ENCODE measurements at regions not wholly inside any gene's neighbourhood (a gene's known extent, or its start where the extent isn't known, plus 50 kb on each side); places are given as distances from the start of the nearest gene placed in this dataset.

DNA sequence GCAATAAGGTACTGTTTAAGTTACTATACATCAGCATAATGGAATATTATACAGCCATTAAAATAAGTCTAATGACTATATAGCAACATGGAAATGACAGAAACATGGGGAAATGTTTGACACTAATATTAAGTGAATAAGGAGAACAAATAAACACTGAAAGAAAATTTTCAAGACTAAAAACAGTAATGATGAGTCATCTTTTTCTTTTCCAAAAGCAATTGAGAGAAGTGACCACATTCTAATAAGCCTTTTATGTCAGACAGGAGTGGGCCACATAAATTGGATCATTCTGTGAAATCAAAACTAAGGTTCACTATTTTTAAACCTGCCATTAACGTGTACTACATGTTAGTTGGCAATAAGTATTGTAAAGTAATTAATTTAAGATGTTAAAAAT, 187.5 kb downstream of the AHR start:
- ATAC-seq, result no peak

DNA sequence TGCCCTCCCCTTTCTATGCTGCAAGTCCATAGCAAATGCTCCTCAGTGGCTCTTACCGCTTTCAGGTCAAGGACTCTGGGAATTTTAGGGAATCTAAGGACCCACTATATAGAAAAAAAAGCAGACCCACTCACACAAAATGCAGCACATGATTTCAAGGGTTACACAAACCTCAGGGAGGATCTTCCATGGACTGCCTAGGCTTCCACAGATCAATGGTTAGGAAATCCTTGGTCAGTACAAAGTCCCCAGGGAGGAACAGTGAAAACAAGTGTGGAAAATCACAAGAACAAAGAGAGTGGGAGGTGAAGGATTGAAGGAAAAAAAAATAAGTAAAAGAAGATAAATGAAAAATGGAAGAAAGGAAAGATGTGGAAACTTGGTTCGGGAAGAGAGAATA, 188.4 kb downstream of the AHR start:
- ATAC-seq, result no peak

DNA sequence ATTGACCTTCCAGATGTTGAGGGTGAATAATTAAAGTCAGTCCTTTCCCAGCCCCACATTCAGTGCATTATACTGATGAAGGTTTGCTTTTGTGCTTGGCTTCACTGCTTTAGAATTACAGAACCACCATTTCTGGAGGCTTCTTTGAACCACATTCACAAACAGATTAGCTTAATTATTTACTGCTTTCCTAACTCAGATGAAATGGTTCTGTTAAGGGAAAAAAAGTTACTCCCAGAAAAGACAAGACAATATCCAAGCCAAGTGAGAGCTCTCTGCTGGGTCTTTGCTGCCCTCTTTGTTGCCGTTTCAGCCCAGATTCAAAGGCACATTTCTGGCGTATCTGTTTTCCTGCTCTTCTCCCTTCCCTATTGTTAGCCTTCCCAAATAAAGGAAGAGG, 188.9 kb downstream of the AHR start:
- no peak for ATAC-seq

DNA sequence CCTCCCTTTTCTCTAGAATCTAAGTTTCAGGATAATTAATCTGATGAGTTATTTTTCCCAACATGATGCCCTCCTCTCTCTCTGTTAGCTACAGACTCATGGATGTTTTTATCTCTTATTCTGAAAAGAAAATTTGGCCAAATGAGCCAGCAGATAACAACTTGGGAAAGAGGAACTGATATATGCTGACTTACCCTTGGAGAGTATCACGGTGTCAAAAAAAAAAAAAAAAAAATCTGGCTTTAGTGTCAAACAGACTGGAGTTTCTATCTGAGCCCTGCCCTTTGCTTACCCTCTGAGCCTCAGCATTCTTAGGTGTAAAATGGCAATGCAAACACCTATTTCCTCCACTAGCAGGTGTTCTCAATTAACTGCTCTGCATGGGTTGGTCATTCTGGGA, 190.4 kb downstream of the AHR start:
- ATAC-seq, result no peak

DNA sequence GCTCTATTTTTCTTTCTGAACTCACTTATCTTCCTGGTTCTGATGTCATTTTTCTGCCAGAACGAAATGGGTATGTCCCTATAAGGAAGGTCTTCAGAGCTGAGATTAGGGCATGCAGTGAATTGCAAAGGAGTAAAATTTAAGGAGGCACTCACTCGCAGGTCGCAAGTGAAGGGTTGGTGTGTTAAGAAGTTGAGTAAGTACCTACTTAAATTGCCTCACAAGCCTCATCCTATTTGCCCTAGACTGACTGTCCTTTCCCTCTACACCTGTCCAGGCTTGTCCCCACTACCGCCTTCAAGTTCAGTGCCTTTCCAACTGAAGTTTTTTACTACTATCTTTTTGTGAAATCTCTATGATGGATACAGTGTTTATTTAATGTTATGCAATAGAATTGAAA, 191.5 kb downstream of the AHR start:
- ATAC-seq, result peak; percentile 96

DNA sequence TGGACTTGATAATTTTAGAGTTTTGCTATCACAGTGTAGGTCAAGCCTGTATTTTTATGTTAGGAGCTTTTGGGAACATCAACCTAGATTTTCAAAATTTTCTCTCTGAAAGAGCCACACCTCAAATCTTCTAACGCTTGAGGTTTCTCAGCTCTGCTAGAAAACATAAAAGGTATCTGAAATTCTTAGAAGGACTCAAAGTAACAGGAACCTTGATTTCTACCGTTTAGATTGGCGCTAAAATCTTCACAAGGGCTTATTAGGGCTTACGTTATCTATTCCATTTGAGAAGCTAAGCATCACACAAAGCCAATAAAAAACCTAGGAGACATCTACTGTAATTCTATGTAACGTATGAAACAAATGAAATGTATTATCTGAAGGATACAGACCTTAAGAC, 192.4 kb downstream of the AHR start:
- no peak for ATAC-seq

DNA sequence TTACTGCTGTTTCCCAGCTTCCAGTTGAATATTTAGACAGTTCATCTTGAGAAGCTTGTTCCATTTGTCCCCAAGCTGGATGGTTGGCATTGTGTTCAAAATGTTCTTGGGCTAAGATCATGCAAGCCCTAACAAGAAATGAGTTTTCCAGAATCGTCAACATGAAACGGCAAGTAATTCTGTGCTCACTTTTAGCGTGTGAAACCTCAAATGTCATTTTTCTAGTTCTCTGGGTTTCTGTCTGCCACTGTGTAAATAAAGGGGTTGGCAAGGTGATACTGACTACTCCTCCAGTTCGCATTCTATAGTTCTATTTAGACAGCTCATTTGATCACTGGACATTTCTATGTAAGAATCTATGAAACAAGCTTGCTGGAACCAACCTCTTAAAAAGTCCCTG, 194.0 kb downstream of the AHR start:
- ATAC-seq, result peak; percentile 75

DNA sequence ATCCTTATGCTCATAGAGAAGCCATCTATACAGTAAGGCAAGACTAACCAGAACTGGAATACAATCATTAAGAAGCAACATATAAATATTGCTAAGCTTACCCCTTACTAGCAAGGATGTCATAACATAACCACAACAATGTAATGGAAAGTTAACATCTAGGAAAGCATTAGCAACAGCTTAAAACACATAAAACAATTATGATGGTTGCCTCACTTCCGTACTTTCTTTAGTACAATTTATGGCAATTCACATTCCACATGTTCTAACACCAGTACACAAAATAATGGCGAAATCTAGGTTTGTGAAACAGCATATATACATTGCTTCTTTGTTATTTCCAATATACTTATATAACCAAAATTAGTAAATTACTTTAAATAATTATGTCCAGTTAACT, 195.0 kb downstream of the AHR start:
- no peak for ATAC-seq

DNA sequence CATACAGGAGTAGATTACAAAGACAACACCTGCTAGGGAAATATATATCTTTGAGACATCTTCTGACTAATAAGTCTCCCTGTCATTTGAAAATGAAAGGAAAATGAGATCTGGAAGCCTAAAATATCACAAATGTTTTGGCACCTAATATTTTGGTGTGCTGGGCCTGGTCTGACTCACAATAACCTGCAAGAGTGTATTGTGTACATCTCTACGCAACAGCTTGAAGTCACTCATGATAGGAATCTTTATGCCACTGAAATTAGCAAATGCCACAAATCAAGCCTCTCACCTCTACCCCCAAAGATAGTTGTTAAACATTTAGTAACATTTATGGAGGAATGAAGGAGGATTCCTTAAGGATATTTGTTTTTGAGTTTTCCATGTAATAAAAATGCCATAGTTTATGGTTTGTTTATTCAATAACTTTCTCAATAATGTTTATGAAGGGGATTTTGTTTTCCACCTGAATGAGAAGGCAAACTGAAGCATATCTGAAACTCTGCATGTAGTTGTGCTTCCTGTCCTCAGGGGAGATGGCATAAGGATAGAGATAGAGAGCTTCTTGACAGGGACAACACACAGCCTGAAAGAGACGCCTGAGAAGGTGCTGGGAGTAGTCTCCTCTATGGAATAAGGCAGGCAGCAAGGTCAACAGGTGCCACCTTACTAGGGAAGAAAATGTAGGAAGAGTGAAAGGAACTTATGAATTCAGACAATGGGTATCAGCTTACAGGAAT, 197.4 kb downstream of the AHR start:
- no peak for ATAC-seq

DNA sequence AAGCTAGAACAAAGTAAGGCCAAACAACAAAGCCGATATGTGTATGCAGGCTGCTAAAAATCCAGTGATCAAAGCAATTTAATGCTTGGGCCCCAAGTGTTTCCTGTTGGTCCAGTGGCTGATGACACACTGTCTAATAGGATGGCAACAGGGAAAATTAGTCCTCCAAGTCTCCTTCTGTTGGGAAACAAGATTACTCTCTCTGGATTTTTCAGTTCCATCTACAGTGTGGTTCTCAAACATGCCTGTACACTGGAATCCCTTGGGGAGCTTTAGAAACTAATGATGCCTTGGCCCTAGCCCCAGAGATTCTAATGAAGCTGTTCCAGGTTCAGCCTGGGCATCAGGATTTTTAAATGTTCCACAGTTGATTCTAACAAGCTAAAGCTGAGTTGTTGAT, 198.7 kb downstream of the AHR start:
- peak; percentile 22 for ATAC-seq

DNA sequence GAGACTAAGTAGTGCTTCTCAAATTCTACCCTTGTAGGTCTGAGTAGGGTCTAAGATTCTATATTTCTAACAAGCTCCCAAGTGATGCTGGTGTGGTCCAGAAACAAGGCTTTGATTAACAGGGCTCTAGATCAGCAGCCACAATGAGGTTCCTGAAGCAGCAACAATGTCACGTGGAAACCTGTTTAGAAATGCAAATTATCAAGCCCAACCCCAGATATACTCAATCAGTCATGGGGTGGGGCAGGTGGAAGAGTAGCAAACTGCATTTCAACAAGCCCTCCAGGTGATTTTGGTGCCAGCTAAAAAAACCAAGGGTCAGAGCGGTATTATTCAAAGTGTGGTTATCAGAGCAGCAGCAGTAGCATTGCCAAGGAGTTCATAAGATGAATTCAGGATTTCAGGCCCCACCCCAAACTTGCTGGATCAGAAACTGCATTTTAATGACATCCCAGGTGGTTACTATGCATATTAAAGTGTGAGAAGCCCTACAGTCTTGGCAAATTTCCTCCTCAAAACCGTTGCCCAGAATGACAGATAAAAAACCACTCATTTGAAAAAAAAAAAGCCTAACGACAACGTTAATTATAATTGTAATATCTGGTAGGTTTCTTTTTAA, 199.2 kb downstream of the AHR start:
- ATAC-seq, result peak; percentile 86

DNA sequence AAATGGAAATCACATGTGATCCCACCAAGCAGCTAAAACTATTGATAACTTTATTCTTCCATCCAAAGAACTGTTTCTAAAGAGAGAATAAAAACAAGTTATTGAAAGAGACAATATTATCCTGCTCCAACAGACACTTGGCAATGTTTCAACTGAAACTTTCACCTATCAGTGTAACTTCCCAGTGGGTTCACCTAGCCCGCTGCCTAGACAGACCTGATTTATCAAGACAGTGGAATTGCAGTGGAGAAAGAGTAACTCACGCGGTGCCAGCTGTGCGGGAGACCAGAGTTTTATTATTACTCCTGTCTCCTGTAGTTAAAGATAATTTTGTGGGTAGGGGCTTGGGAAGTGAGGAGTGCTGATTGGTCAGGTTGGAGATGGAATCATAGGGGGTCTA, 199.8 kb downstream of the AHR start:
- no peak for ATAC-seq

DNA sequence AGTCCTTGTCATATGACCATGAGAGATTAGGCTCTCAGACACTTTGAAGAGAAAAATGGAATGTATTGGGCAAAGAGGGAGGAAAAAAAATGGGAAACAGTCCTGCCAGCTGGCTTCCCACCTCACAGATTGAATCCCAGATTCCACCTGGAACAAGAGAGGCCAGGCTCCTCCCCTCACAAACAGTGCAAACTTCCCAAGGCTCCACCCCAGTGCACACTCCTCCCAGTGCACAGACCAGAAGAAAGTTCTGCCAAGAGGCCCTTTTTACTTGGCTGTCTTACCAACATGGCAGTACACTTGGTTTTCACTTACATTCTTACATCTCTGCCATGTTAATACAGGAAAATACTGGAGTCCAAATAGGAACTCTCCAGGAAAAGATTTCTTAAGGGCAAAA, 202.3 kb downstream of the AHR start:
- no peak for ATAC-seq

DNA sequence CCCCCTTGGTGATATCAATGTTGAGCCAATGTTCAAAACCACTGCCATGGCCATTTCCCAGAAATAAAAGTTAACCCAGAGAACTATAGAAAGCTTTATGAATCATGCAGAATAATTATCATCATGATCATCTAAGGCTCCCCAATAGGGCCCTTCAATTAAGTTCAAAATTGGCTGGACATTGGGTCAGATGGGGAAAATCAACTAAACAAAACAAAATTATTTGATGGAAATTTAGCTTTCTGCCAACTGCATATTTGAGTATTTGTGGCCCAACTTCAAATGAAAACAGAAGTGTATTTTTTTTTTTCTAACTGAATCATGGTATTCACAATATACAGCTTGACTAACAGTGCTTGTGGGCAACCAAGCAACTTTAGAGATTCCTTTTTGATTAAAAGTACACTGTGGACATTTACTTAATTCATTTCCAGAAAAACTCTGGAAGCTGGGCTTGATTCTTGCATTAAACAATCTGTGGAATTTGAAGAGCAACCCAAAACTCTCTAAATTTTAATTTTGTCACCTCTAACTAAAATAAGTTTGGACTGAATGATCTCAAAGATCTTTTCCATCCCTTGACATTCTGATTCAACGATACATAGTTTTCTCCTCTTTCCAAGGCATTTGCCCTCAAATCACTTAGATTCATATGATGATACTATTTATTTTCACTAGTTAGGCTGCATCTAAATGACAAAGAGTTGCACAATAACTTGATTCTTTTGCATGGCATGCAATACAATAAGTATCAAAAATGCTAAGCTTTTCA, 203.2 kb downstream of the AHR start:
- ATAC-seq, result no peak

DNA sequence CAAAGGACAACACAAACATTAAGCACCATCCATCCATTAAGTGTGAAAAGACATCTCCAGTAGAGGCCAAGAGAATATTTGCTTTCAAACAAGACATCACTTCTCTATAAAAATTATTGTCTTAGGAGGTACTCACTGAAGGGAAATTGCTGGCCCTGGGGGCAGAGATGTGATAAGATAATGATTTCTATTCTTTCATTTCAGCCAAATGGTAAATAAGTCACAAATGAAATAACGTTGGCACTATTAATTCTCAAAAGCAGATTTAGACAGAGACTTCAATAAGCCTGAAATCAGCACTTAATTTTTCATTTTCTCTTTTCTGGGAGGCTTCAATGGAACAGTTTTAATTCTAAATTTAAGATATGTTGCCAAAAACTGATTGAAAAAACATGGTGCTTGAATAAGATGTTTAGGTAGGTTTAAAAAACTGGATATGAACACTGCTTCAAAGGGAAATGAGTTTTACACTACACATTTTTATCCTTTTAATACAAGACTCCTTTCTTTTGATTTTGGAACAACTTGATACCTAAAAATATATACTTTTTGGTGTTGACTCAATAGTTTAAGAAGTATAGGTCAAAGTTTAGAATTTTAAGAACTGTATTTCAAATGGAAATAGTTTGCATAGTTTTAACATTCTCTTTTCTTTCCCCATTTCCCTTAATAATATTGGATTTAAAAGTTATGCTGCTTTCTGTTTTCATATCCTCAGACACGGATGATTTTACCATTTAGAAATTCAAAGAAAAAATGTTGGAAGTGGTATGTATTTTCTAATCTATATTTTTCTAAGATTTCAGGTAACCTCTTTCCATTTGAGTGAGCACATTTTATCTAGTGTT, 204.0 kb downstream of the AHR start:
- no peak for ATAC-seq

DNA sequence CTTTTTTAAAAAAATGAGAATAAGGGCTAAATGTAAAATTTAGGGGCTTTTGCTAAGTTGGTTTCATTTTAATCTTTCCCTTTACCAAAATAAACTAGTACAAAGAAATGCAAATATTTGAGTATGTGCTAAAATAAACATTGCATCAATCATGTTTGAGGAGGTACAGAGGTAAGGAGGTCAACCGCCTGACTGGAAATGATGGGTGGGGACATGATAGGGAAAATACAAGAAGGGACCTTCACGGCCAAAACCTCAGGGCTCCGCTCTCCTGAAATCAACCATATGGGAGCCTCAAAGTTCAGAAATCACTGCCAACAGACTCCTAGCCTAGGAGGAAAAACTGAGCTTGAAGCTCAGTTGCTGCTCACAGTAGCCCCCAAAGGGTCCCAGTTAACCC, 207.6 kb downstream of the AHR start:
- no peak for ATAC-seq

DNA sequence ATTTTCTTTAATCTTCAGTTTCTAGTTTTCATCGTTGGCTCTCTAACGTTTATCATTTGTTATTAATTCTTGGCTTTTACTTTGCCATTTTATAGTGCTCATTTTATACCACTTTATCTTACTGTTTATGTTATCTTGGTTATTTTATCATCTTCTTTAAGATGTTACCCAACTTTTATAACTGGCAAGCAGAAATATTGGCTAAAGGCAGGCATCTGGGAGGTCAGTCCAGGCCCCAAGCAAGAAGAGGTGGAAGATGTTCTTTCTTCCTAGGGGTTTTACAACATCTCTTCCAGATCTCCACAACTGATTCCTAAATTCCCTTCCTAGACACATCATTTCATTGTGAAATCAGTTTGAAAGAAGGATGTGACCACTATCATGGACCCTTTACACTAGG, 208.1 kb downstream of the AHR start:
- no peak for ATAC-seq

DNA sequence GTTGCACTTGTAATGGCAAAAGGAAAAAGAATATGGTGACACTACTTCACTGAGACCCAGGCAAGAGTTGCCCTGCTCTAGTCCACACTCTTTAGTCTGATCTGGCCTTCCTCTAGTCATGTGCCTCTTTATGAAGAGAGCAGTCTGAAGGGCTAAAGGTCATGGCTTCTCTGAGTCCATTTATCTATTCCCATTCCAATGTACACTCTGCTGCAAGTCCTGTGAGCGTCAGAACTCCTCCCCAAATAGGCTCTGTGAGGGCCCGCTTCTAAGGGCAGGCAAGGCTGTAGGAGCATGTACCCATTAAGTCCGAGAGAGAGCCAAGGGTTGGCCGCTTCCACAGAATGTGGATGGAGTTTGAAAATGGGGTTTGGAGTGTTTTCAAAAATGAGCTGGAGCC, 209.3 kb downstream of the AHR start:
- ATAC-seq, result no peak

DNA sequence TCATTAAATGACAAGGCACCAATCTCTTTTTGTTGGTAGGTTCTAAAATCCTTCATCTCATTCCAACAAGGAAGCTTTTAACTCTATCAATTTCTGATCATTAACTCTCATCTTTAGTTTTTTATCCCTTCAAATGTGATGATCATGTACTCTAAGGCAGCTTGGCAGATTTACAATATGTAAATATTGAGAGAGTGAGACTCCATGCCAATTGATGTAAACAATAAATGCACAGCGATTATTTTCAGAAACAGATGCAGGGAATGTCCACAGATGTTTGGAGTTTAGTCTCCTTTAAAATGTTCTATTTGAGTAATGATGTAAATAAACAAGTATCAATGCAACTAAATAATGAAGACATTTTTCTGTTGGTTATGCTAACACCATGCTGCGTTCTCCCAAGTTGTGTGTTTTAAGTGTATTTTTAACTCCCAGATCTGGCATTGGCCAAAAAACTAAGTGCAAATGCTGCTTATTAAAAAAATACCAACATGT, 213.8 kb downstream of the AHR start:
- no peak for ATAC-seq

DNA sequence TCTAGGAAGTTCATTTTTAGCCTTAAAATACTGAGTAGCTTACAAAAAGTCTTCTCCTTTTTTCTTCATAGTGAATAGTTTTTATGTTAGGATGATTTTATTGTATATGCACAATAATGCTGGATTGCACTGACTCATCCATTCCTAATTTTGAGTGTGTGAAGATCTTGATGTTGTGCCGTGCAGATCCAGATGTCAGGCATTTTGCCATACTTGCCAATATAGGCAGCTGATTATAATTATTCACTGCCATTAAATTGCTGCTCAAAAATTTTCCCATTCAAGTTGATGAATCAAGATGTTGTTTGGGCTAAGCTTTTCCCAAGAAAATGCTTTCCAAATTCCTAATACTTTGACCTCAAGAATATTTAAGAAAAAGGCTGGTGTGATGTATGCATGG, 218.3 kb downstream of the AHR start:
- ATAC-seq, result no peak

DNA sequence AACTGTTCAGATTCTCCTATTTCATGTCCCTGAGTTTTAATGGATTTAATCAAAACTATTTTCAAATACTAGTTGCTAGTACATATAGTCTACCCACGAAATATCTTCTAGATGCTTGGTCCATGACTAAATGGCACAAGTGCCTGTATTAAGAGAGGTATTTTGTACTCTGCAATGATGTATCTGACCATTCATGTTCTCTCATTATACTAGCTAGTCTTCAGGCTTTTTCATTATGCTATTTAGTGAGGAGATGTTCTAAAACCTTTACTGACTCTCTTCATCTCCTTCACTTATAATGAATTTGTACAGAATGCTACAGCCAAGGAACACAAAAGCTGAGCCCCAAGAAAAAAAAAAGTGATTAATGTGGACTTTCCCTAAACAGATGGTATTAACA, 222.5 kb downstream of the AHR start:
- ATAC-seq, result no peak

DNA sequence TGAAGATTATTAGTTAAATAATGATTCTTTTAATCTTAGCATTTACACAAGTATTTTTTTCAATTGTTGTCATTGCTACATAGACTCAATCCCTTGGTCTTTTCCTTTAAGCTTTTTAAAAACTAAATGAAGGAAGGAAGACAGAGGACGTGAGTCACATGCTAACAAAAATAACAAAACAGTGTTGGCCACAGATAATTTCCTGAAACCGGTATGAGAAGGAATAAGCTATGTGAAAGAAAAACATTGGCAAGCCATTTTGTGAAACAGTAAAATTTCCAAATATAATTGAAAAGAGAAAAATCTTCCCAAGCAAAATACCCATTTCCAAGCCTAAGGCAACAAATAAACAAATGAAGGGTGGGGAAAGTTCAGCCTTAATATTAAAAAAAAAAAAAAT, 223.0 kb downstream of the AHR start:
- no peak for ATAC-seq

Data from esophagus mucosa (tissue), 1 donor.